Parathyroid adenoma (tissue), 2 donors: ENCODE measurements at regions not wholly inside any gene's neighbourhood (a gene's known extent, or its start where the extent isn't known, plus 50 kb on each side); places are given as distances from the start of the nearest gene placed in this dataset.

Experiments
- H2AFZ ChIP-seq: fragments of 300-600 bp; sonication (generic); one replicate; pipeline ENCODE4 v1.7.0; 2017; ENCODE audit warnings: antibody characterized with exemption, mild to moderate bottlenecking
- H3K27ac ChIP-seq: fragments of 300-600 bp; sonication (generic); one replicate; pipeline ENCODE4 v1.7.0; 2017
- H3K27me3 ChIP-seq: fragments of 300-600 bp; sonication (generic); one replicate; pipeline ENCODE4 v1.7.0; 2017; ENCODE audit warnings: low read length; ENCODE audit not compliant: control insufficient read depth, insufficient read depth
- H3K36me3 ChIP-seq: fragments of 300-600 bp; sonication (generic); one replicate; pipeline ENCODE4 v1.7.0; 2017; ENCODE audit warnings: low read length; ENCODE audit not compliant: control insufficient read depth, insufficient read depth
- H3K4me1 ChIP-seq: fragments of 300-600 bp; sonication (generic); one replicate; pipeline ENCODE4 v1.7.0; 2017; ENCODE audit warnings: control low read depth
- H3K4me2 ChIP-seq: fragments of 300-600 bp; sonication (generic); one replicate; pipeline ENCODE4 v1.7.0; 2017; ENCODE audit warnings: low read length
- H3K4me3 ChIP-seq: fragments of 300-600 bp; sonication (generic); one replicate; pipeline ENCODE4 v1.7.0; 2017; ENCODE audit warnings: low read depth, low read length
- H3K79me2 ChIP-seq: fragments of 300-600 bp; sonication (generic); one replicate; pipeline ENCODE4 v1.7.0; 2017; ENCODE audit warnings: control low read depth
- H3K9ac ChIP-seq: fragments of 300-600 bp; sonication (generic); one replicate; pipeline ENCODE4 v1.7.0; 2017; ENCODE audit warnings: mild to moderate bottlenecking
- H3K9me3 ChIP-seq: fragments of 300-600 bp; sonication (generic); one replicate; pipeline ENCODE4 v1.7.0; 2017; ENCODE audit warnings: low read length; ENCODE audit not compliant: control insufficient read depth
- CTCF ChIP-seq: fragments of 300-600 bp; sonication (generic); IDR thresholded peaks from one replicate; pipeline ENCODE4 v1.7.0; 2017; ENCODE audit warnings: antibody characterized with exemption, mild to moderate bottlenecking
- donor health status: primary hyperparathyroidism.

GRCh38 chr14:61928300-61928699 lies 166.1 kb downstream of the SNAPC1 start:
- H3K4me2 ChIP-seq: no peak overlapping the region
- H3K79me2 ChIP-seq: no peaks in the 10 kb centered on the region
- no peak overlapping the region for H3K4me3 ChIP-seq
- H3K4me1 ChIP-seq: no peaks in the 10 kb centered on the region
- H3K9me3 ChIP-seq: no peaks in the 10 kb centered on the region
- no peaks in the 10 kb centered on the region for H3K36me3 ChIP-seq
- H3K27me3 ChIP-seq: no peaks in the 10 kb centered on the region
- TF ChIP-seq CTCF: no peak
- no peak overlapping the region for H3K9ac ChIP-seq
- H2AFZ ChIP-seq: no peak overlapping the region
- H3K27ac ChIP-seq: no peak overlapping the region

DNA sequence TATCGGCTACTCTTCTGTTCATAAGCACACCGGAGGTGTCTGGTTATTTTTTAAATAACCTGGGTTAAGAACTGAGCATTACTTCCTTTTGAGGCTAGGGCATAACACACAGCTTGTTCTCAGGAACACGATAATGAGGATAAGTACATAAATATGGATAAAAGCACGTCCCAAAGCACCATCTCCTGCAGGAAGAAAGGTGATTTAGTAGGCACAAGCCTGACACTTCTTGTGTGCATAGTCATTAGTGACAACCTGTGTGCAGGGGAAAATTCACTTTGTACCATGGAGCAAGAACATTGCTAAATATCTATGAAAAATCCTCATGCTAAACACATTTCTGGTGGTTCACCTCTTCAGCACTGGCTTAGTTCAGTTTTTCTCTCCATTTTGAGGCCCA lies 166.5 kb downstream of the SNAPC1 start:
- Histone ChIP-seq H3K79me2 (no peaks in the 10 kb centered on the region), H3K9me3 (no peaks in the 10 kb centered on the region), H3K4me2 (no peak overlapping the region), H3K27ac (no peak overlapping the region), H3K4me1 (no peaks in the 10 kb centered on the region), H2AFZ (no peak overlapping the region), H3K9ac (no peak overlapping the region), H3K36me3 (no peaks in the 10 kb centered on the region), H3K4me3 (no peak overlapping the region), H3K27me3 (no peaks in the 10 kb centered on the region)
- TF ChIP-seq CTCF: no peak

DNA sequence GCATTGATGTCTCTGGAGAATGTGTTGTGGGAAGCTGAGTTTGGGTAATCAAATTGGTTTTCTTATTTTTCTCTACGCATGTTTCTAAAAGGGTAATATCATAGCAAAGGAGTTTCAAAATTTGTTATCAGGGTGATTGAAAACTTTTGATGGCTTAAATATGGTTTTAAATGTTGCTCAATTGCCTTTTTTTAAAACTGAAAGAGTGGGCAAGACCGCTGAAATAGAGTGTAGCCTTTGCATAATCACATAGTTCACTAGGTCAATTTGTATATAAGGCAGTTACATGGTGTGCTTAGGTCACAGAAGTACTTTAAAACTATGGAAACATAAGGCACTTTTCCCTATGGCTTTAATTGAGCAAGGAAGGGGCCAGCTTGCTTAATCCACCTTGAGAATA lies 167.4 kb downstream of the SNAPC1 start:
- H3K27me3 ChIP-seq: no peaks in the 10 kb centered on the region
- H3K79me2 ChIP-seq: no peaks in the 10 kb centered on the region
- no peak for TF ChIP-seq CTCF
- H2AFZ ChIP-seq: no peak overlapping the region
- H3K9ac ChIP-seq: no peak overlapping the region
- H3K4me2 ChIP-seq: no peak overlapping the region
- H3K4me3 ChIP-seq: no peak overlapping the region
- no peaks in the 10 kb centered on the region for H3K4me1 ChIP-seq
- H3K27ac ChIP-seq: no peak overlapping the region
- H3K9me3 ChIP-seq: no peaks in the 10 kb centered on the region
- no peaks in the 10 kb centered on the region for H3K36me3 ChIP-seq

GRCh38 chr14:61930101-61930857 lies 168.1 kb downstream of the SNAPC1 start:
- TF ChIP-seq CTCF: no peak
- Histone ChIP-seq H3K4me1 (no peaks in the 10 kb centered on the region), H3K27me3 (no peaks in the 10 kb centered on the region), H3K79me2 (no peaks in the 10 kb centered on the region), H3K4me2 (no peak overlapping the region), H2AFZ (no peak overlapping the region), H3K9ac (no peak overlapping the region), H3K9me3 (no peaks in the 10 kb centered on the region), H3K27ac (no peak overlapping the region), H3K4me3 (no peak overlapping the region), H3K36me3 (no peaks in the 10 kb centered on the region)

DNA sequence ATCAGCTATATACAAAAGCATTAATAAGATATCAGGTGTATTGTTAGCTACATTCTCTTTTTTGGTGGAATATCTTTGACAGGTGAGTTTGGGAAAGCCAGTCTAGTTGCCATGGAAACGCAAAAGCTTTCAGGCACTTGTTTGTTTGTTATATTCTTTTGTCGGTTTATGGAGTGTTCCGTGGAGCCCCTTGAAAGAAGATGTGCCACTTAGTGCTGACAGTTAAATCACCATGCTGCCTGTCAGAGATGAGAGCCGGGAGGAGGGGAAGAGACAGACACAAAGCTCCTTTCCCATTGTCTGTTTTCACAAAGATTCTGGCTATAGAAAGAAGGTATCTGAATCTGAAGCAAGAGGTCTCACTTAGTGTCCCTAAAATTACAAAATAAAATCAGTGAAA lies 170.8 kb downstream of the SNAPC1 start:
- Histone ChIP-seq H3K9ac (no peak overlapping the region), H3K4me2 (no peak overlapping the region), H2AFZ (no peak overlapping the region), H3K4me3 (no peak overlapping the region), H3K36me3 (no peaks in the 10 kb centered on the region), H3K27me3 (no peaks in the 10 kb centered on the region), H3K79me2 (no peaks in the 10 kb centered on the region), H3K4me1 (no peaks in the 10 kb centered on the region), H3K9me3 (no peaks in the 10 kb centered on the region), H3K27ac (no peak overlapping the region)
- TF ChIP-seq CTCF: no peak
